HG03342 (cell line): ENCODE measurements at regions not wholly inside any gene's neighbourhood (a gene's known extent, or its start where the extent isn't known, plus 50 kb on each side); places are given as distances from the start of the nearest gene placed in this dataset.

Source experiments
- ATAC-seq: cut with Tn5 transposase; IDR thresholded peaks from one replicate; pipeline ENCODE4 v1.9.1; 2021; ENCODE audit warnings: mild to moderate bottlenecking, moderate library complexity; ENCODE audit not compliant: unreplicated experiment

DNA sequence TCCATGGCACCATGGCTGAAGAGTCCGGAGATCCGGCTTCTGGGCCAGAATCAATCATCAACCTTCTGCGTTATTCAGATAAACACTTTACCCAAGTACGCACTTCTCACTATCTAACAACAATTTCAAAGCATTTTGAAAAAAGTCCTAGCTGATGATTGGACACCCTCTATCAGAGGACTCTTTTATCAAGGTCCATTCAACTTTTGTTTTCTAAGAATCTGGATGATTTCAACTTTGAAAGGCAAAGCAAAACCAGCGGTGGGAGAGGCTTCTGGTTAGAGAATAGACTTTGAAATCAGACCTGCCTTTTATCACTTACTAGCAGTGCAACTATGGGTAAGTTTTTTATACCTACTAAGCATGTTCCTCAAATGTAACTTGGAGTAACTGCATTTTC is 293.6 kb upstream of the TNP1 start:
- ATAC-seq = no peak

GRCh38 chr2:217152831-217153230 is 293.0 kb upstream of the TNP1 start:
- ATAC-seq = no peak

GRCh38 chr2:217151509-217152206 is 291.8 kb upstream of the TNP1 start:
- no peak for ATAC-seq

DNA sequence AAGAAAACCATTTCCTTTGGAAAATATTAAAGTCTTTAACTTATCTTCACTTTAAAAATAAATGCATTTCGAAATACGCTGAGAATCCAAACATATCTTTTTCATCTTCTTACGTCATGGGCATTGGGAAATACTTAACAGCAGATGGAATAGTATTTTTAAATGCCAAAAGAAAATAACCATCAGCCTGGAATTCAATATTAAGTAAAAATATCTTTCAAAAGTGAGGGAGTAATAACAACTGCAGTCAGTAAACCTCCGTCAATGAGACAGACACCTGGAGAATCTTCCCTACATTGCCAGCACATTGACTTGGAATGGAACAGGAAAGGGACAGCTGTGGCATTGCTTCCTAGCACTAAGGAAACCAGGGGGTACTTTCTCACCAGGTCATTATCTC is 290.4 kb upstream of the TNP1 start:
- no peak for ATAC-seq

- no peak for ATAC-seq
Measured at GRCh38 chr2:217149087-217149660, 289.3 kb upstream of the TNP1 start.

DNA sequence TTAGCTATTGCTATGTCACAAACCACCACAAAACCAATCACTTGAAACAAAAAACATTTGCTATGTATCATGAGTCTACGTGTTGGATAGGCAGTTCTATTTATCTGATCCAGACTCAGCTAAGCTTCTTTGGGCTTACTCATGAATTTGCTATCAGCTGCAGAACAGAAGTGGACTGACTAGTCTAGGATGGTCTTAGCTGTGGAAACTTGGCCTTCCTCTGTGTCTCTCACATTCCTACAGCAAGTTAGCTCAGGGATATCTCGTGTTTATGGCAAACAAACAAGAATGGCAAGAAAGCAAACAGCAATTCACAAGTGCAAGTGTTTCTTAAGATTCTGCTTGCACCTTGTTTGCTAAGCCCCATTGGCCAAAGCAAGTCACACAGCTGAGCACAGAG is 288.0 kb upstream of the TNP1 start:
- no peak for ATAC-seq

DNA sequence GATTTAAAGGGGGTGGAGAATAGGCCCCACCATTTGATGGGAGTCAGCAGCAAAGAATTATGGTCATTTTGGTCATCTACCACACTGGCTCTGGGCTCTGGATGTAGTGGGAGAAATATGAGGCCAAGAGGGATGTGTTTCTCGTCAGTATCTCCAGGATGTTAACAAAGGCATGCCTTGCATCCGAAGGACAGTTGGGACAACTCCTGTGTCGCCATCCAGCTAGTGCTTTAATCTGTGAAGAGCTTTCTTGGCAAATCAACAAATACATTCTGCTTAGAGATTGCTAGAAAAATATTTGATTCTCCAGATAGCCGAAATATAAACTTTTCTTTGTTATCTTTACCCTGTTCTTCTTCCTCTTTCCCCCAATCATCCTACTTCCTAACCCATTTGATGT is 287.1 kb upstream of the TNP1 start:
- ATAC-seq = no peak

DNA sequence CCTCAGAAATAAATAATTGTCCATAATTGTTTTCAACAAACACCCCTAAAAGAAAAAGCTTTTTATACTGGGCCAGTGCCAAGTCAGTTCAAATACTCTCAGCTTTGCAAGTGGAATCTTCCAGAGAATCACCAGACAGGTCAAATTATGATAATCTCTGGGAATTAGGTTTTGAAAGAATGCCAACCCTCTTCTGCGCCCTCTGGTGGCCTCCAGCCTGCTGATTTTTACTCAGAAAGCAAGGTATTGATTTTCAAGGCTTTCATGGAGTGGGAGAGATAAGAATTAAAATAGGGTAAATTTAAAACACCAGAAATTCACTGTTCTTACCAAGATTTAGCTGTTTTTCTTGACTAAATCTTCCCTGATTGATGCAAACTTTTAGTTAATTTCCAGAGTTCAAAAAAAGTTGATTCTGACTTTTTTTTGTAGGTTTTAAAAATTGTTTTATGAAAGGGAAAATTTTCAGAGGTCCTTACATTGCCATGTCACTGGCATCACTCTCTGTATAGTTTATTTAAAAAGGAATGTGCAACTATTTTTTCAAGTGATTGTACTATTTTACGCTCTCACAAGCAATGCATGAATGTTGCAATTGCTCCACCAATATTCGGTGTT is 282.9 kb upstream of the TNP1 start:
- ATAC-seq = no peak

- no peak for ATAC-seq
Measured at GRCh38 chr2:217138284-217138683, 278.4 kb upstream of the TNP1 start.

DNA sequence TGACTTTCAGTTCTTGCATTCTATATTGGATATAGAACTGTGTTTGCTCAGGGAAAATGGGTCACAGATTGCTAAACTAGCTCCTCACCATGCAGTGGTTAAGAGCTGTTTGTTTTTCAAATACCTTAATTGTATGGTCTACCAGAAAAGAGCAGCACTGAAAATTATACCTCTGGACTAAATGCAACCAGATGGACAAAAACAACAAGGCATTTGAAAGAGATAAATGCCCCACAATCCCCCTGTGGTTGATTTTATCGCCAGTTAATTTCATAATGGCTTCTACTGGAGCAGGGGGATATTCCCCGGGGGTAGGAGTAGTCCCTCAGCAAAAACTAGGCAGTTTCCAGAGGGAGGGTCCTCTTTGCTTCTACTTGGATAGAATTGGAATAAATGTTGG is 267.9 kb upstream of the TNP1 start:
- no peak for ATAC-seq

GRCh38 chr2:217125014-217125413 is 265.1 kb upstream of the TNP1 start:
- no peak for ATAC-seq

- ATAC-seq = no peak
Measured at GRCh38 chr2:217124050-217124449, 264.2 kb upstream of the TNP1 start.

DNA sequence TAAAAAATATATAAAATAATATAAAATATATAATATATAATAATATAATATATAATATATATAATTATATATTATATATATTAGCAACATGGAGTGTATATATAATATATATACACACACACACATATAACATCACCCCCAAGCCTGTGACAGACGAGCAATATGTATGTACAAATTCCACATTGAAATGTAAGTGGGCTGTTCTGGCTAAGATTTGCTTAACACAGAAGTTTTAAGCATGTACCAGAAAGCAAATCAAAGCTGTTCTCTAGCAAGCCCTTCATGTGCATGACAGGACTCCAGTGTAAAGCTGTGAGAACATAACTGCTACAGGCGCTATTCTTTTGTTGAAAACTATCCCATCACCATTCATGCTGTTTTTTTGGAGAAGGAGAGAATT is 261.7 kb upstream of the TNP1 start:
- ATAC-seq = no peak

GRCh38 chr2:217120429-217120828 is 260.6 kb upstream of the TNP1 start:
- no peak for ATAC-seq

DNA sequence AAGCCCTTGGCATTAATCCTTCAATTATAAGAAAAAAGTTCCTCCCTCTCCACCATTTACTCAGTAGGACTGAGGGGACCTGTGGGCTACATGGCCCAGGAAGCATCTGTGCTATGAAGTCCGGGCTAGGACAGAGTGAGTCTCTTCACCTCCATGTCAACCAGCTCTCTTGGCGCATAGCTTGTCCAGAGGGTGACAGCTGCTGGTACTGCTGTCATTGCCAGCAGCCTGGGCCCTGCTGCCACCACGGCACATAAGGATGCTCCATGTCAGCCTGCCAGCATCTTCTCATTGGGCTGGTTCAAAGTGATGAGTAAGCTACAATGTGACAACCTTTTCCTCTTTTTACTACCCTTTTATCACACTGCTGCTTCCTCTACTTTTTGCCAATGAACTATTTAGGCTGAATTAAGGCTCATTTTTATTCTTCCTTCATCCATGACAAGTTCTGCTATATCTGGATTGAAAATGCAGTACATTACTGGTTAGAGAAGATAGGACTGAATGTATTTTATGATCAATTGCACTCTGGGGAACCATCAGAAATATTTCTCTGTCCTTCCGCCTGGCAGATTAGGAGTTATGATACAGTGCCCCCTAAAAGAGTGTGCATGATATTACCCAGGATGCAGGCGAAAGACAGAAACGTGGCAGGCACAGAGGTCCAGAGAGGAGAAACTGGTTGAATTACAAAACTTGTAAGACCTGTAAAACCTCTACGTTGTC is 258.9 kb upstream of the TNP1 start:
- no peak for ATAC-seq

GRCh38 chr2:217117523-217117922 is 257.7 kb upstream of the TNP1 start:
- ATAC-seq = no peak

- no peak for ATAC-seq
Measured at GRCh38 chr2:217116610-217117009, 256.7 kb upstream of the TNP1 start.

DNA sequence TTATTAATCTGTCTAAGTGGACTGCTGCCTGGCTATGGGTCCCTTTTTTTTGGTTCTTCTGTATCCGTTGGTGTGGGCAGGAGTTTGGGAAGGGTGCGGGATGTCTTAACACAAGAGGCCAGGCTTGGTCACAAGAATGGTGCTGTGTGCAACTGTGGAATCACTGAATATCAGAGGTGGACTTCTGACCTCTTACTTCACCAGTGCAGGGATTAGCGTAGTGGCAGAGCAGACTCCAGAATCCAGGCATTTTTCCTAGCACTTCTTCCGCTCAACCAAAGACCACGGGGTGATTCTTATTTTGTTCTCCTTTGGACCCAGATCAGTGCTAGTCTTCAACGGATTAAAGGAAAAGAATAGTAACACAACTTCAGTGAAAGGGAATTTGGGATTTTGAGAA is 254.3 kb upstream of the TNP1 start:
- ATAC-seq = no peak

DNA sequence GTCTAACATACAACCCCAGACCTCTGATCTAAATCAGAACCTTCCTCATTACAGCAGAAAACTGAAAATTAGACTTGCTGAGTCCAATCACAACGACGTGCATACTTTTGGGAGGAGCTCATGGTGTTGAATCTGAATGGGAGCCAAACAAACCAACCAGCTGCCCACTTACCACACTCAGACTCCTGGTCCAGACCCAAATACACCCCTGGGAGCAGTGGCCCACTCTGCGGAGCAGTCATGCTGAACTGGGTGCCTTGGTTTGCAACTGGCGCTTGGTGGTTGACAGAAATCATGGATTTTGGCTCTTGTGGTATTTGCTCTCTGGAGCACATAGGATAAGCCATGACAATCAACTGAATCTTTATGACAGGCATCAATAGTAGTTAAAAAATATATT is 253.6 kb upstream of the TNP1 start:
- no peak for ATAC-seq

DNA sequence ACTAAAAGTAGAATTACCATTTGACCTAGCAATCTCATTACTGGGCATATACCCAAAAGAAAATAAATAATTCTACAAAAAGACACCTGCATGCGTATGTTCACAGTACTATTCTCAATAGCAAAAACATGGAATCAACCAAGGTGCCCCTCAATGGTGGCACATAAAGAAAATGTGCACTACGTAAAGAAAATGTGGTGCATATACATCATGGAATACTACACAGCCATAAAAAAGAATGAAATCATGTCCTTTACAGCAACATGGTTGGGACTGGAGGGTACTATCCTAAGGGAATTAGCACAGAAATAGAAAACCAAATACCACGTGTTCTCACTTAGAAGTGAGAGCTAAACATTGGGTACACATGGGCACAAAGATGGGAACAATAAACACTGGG is 250.7 kb upstream of the TNP1 start:
- no peak for ATAC-seq

DNA sequence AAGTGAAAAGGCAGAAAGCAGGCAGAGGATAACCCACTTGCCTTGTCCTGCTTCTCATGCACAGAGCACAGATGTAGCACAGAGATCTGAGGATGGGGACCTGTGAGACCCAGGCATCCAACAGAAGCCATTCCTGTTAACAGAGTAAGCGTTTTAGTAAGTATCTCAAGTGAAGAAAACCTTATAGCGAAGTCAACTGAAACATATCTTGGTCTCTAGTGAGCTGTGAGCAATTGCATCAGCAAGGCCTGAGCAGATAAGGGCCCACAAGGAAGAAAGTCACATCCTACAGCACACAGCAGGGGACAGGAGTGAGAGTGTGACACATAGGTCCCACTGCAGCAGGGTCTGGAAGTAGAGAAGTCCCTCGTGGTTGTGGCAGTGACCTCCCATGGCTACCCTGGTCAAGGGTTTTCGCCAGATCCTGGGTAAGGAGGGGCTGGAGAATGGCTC is 248.7 kb upstream of the TNP1 start:
- no peak for ATAC-seq

DNA sequence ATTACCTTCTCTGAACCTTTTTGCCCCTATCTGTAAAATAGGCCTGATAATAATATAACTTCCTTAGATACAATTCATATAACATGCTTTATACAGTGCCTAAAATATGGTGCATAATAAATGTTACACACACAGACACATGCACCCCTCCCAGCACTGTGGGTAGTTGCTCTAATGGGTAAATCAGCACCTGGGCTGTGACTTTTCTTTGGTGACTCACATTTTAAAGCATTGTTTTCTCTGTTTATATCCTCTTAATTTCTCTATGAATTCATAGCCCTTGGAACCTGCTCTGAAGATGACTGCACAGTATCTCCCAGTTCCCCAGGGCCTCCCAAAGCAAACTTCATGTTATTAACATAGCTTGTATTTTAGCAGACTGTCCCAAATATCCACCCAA is 248.2 kb upstream of the TNP1 start:
- no peak for ATAC-seq
